Progenitor cell of endocrine pancreas (in vitro differentiated cells): ENCODE measurements at regions not wholly inside any gene's neighbourhood (a gene's known extent, or its start where the extent isn't known, plus 50 kb on each side); places are given as distances from the start of the nearest gene placed in this dataset.

Experiments used
- DNase-seq: peaks from one replicate; pipeline ENCODE4 v3.0.0; 2021; ENCODE audit warnings: low spot score; ENCODE audit not compliant: unreplicated experiment
- H3K27ac Mint-ChIP-seq: 2 replicates; pipeline ENCODE4 v1.8.0; 2021; ENCODE audit warnings: mild to moderate bottlenecking, moderate library complexity, mixed read lengths
- H3K27me3 Mint-ChIP-seq: 2 replicates; pipeline ENCODE4 v1.8.0; 2021; ENCODE audit warnings: mixed read lengths
- H3K36me3 Mint-ChIP-seq: 2 replicates; pipeline ENCODE4 v1.8.0; 2022; ENCODE audit warnings: mixed read lengths; ENCODE audit not compliant: insufficient read depth
- H3K4me1 Mint-ChIP-seq: 2 replicates; pipeline ENCODE4 v1.8.0; 2021; ENCODE audit warnings: low read depth, mixed read lengths
- H3K4me3 Mint-ChIP-seq: 2 replicates; pipeline ENCODE4 v1.8.0; 2021; ENCODE audit warnings: low read depth, mild to moderate bottlenecking, moderate library complexity, mixed read lengths
- H3K9me3 Mint-ChIP-seq: 2 replicates; pipeline ENCODE4 v1.8.0; 2021; ENCODE audit warnings: low read depth, mixed read lengths
- TF ChIP-seq, protein P1 (sequence below): fragments of 200-600 bp; sonication (generic); IDR thresholded peaks from one replicate; pipeline ENCODE4 v1.5.0; 2021; ENCODE audit warnings: antibody characterized with exemption, mild to moderate bottlenecking; ENCODE audit not compliant: unreplicated experiment

- no peak overlapping the region for H3K4me3 Mint-ChIP-seq
- no peaks in the 10 kb centered on the region for H3K4me1 Mint-ChIP-seq
- TF ChIP-seq, protein P1, sequence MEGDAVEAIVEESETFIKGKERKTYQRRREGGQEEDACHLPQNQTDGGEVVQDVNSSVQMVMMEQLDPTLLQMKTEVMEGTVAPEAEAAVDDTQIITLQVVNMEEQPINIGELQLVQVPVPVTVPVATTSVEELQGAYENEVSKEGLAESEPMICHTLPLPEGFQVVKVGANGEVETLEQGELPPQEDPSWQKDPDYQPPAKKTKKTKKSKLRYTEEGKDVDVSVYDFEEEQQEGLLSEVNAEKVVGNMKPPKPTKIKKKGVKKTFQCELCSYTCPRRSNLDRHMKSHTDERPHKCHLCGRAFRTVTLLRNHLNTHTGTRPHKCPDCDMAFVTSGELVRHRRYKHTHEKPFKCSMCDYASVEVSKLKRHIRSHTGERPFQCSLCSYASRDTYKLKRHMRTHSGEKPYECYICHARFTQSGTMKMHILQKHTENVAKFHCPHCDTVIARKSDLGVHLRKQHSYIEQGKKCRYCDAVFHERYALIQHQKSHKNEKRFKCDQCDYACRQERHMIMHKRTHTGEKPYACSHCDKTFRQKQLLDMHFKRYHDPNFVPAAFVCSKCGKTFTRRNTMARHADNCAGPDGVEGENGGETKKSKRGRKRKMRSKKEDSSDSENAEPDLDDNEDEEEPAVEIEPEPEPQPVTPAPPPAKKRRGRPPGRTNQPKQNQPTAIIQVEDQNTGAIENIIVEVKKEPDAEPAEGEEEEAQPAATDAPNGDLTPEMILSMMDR = no peak
- H3K27me3 Mint-ChIP-seq = no peaks in the 10 kb centered on the region
- DNase-seq = no peak
- no peak overlapping the region for H3K27ac Mint-ChIP-seq
- peaks cover 2% of the 10 kb centered on the region for H3K9me3 Mint-ChIP-seq
- H3K36me3 Mint-ChIP-seq = no peaks in the 10 kb centered on the region
Measured at GRCh38 chr1:60670302-60670701, 412.1 kb upstream of the NFIA start.

- Mint-ChIP-seq H3K4me1 (no peaks in the 10 kb centered on the region), H3K27me3 (no peaks in the 10 kb centered on the region), H3K4me3 (no peak overlapping the region), H3K9me3 (peaks cover 2% of the 10 kb centered on the region), H3K27ac (no peak overlapping the region), H3K36me3 (no peaks in the 10 kb centered on the region)
- DNase-seq = no peak
- TF ChIP-seq, protein P1 = no peak
Measured at GRCh38 chr1:60668585-60668984, 413.8 kb upstream of the NFIA start.

DNA sequence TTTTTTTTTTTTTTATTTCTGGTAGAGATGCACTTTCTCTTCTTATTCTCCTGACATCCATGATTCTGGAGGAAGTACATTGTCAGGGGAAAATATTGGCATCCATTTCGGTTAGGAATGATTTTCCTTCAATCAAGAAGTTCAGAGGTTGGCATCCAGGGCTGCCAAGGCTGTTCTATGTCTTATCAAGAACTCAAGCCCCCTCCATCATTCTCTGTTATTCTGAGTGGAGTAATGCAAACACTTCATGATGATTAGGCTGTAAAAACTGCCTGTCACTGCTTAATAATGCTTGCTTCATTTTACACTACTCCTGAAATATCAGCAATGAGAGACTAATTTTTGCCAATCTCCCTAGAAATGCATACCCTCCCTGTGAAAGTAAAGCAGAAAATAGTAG is 417.1 kb upstream of the NFIA start:
- no peaks in the 10 kb centered on the region for H3K27me3 Mint-ChIP-seq
- H3K36me3 Mint-ChIP-seq = no peaks in the 10 kb centered on the region
- H3K27ac Mint-ChIP-seq = no peak overlapping the region
- no peak for DNase-seq
- no peaks in the 10 kb centered on the region for H3K4me1 Mint-ChIP-seq
- H3K9me3 Mint-ChIP-seq = peaks cover 2% of the 10 kb centered on the region
- TF ChIP-seq, protein P1 = no peak
- H3K4me3 Mint-ChIP-seq = no peak overlapping the region

DNA sequence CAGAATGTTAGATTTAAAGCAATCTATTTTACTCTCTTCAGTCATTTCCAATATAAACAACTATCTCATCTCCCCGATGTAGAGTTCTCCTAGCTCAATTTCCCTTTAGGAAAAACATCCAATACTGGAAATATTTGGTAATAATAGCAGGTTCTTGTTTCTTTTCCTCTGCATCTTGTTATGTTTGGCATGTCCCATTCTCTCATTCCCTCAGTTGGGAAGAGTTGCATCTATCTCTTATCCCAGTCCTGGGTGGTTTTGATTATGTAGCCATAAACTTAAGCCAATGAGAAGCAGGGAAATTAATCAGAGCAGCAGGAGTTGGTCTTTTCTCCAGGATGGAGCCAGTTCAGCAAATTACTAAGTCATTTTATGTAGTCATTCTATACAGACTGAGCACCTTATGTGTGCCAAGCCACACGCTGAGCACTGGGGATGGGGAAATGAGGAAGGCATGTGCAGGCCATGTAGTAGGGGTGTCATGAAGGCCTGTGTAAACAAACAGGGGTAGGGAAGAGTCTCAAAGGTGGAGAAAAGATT is 418.2 kb upstream of the NFIA start:
- DNase-seq = no peak

DNA sequence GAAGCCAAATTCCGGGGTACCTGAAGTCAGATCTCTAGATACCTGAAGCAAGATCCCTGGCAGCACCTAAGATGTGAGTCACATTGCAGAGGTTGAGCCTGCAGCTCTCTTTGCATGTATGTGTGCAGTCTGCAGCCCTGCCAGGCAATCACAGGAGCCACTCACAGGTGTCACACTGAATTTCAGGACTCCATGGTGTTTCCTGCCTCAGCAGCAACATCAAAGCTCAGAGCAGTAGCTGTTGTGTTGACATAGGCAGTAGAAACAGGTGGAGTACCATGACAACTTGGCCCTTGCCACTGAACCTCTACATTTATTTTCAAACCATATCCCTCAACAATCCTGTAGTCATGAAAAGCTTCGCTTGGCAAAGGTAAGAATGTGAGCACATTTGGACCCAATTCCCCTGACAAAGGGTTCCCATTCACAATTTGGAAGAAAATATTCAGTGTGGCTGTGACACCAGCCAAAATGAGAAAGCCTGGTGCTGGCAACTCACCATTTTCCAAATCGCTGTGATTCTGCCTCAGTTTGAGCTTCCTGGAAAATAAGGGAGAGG is 419.8 kb upstream of the NFIA start:
- Mint-ChIP-seq H3K4me3 (no peak overlapping the region), H3K4me1 (no peaks in the 10 kb centered on the region), H3K27ac (no peak overlapping the region), H3K9me3 (peaks cover 2% of the 10 kb centered on the region), H3K36me3 (no peaks in the 10 kb centered on the region), H3K27me3 (no peaks in the 10 kb centered on the region)
- TF ChIP-seq, protein P1 = no peak
- no peak for DNase-seq

More for the DNA sequence above, 418.2 kb upstream of the NFIA start:
- Mint-ChIP-seq H3K4me3 (no peak overlapping the region), H3K4me1 (no peaks in the 10 kb centered on the region), H3K36me3 (no peaks in the 10 kb centered on the region), H3K27ac (no peak overlapping the region), H3K27me3 (no peaks in the 10 kb centered on the region), H3K9me3 (peaks cover 2% of the 10 kb centered on the region)
- TF ChIP-seq, protein P1 = no peak
